Neural crest cell (in vitro differentiated cells): ENCODE measurements at regions not wholly inside any gene's neighbourhood (a gene's known extent, or its start where the extent isn't known, plus 50 kb on each side); places are given as distances from the start of the nearest gene placed in this dataset.

Source experiments
- DNase-seq: peaks from one replicate; pipeline ENCODE4 v3.0.0; 2021; ENCODE audit warnings: low read depth, mixed read lengths, low spot score
- H3K27ac Mint-ChIP-seq: one replicate; pipeline ENCODE4 v1.8.0; 2021; ENCODE audit warnings: mild to moderate bottlenecking, mixed read lengths; ENCODE audit not compliant: unreplicated experiment
- H3K27me3 Mint-ChIP-seq: 2 replicates; pipeline ENCODE4 v1.8.0; 2021; ENCODE audit warnings: low read depth, mild to moderate bottlenecking, mixed read lengths
- H3K36me3 Mint-ChIP-seq: 2 replicates; pipeline ENCODE4 v1.8.0; 2021; ENCODE audit warnings: low read depth, mild to moderate bottlenecking, mixed read lengths
- H3K4me1 Mint-ChIP-seq: 2 replicates; pipeline ENCODE4 v1.8.0; 2021; ENCODE audit warnings: mixed read lengths
- H3K4me3 Mint-ChIP-seq: one replicate; pipeline ENCODE4 v1.8.0; 2021; ENCODE audit warnings: mild to moderate bottlenecking, mixed read lengths
- H3K9me3 Mint-ChIP-seq: 2 replicates; pipeline ENCODE4 v1.8.0; 2021; ENCODE audit warnings: mixed read lengths
- TF ChIP-seq, protein P1 (sequence below): fragments of 200-600 bp; sonication (generic); conservative IDR thresholded peaks from 2 replicates; pipeline ENCODE4 v1.5.0; 2021; ENCODE audit warnings: antibody characterized with exemption, mild to moderate bottlenecking

DNA sequence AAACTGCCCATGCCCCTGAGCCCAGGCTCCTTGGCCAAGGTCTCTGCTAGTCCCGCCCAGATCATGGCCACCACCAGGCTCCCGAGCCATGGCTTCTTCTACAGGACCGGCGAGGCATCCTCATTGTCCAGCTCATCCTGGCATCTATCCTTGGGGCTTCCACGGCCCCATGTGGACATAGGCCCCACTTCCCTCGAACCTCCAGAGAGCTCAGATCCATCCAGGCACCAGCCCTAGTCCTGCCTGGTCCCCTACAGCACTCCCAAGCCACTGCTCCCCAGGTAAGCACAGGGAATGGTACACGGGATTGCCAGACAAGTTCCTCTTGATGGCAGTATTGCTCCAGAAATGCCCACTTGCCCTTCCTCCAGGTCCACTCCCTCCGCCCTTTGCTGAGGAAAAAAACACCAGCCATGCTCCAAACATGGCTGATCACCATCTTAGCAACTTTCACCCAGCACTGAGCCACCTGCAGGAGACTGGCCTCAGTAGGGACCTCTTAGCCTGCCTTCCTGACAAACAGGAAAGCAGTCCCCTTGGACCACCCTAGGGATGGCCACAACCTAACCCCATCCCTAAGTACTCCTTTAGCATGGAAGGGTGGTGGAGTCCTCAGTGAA is 272.1 kb upstream of the AGTR2 start:
- Mint-ChIP-seq H3K27ac (no peak overlapping the region), H3K4me1 (no peaks in the 10 kb centered on the region), H3K9me3 (peaks cover 15% of the 10 kb centered on the region), H3K4me3 (no peak overlapping the region), H3K36me3 (peaks cover 27% of the 10 kb centered on the region), H3K27me3 (no peaks in the 10 kb centered on the region)
- no peak for DNase-seq
- TF ChIP-seq, protein P1, sequence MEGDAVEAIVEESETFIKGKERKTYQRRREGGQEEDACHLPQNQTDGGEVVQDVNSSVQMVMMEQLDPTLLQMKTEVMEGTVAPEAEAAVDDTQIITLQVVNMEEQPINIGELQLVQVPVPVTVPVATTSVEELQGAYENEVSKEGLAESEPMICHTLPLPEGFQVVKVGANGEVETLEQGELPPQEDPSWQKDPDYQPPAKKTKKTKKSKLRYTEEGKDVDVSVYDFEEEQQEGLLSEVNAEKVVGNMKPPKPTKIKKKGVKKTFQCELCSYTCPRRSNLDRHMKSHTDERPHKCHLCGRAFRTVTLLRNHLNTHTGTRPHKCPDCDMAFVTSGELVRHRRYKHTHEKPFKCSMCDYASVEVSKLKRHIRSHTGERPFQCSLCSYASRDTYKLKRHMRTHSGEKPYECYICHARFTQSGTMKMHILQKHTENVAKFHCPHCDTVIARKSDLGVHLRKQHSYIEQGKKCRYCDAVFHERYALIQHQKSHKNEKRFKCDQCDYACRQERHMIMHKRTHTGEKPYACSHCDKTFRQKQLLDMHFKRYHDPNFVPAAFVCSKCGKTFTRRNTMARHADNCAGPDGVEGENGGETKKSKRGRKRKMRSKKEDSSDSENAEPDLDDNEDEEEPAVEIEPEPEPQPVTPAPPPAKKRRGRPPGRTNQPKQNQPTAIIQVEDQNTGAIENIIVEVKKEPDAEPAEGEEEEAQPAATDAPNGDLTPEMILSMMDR = no peak

DNA sequence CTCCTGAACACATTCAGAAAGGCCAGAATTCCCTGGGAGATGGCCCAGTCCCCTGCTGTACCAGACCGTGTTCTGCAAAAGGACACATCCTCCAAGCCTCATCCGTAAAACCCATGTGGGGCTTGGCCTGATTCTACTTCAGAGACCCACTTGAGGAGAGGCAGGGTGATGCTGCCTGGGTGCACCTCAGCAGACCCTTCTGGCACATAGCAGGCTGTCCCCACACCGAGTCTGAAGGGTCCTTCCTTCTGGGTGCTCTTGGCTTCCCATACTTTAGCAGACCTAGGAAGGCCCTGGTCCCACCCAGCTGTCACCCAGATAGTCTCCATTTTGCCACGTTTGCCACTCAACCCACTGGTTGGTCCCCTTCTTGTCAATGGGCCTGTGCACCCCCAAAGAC is 270.1 kb upstream of the AGTR2 start:
- Mint-ChIP-seq H3K36me3 (peaks cover 30% of the 10 kb centered on the region), H3K4me3 (no peak overlapping the region), H3K27me3 (no peaks in the 10 kb centered on the region), H3K4me1 (no peaks in the 10 kb centered on the region), H3K27ac (no peak overlapping the region), H3K9me3 (peaks cover 18% of the 10 kb centered on the region)
- TF ChIP-seq, protein P1 = no peak
- DNase-seq = no peak

DNA sequence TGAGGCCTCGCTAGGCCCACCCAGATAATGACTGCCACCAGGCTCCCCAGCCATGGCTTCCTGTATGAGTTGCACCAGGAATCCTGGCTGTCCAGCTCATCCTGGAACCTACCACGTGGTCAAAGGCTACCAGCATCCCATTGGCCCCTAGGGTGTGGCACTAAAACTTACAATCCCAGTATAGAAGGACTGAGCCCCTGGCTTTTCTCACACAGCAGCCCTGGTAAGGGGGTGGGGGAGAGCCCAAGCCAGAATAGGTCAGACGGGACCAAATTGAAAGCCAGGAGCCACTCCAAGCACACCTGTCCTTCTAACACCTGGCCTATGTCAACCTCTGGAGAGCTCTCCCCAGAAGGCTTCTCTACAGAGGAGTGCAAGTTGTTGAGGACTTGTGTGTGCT is 269.3 kb upstream of the AGTR2 start:
- Mint-ChIP-seq H3K36me3 (peaks cover 28% of the 10 kb centered on the region), H3K4me3 (no peak overlapping the region), H3K4me1 (no peaks in the 10 kb centered on the region), H3K9me3 (peaks cover 19% of the 10 kb centered on the region), H3K27me3 (no peaks in the 10 kb centered on the region), H3K27ac (no peak overlapping the region)
- TF ChIP-seq, protein P1 = no peak
- no peak for DNase-seq

DNA sequence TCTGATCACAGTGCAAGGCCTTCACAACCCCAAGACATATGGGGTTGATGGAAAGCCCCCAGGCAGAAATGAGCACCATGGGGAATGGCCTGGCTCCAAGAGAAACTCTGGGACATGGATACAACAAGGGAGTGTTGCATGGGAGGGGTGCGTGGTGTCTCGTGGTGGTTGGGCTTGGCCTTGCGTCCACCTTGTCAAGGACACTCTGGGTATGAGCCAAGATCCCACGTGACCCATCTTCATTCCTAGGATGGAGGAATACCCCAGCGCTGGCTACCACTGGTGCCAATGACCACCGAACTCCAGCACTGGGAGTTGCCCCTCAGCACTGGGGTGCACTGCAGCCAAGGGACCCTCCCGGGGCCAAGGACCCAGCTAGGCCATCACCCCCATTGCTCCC is 267.5 kb upstream of the AGTR2 start:
- no peak for DNase-seq
- Mint-ChIP-seq H3K36me3 (peaks cover 32% of the 10 kb centered on the region), H3K27ac (no peak overlapping the region), H3K27me3 (no peaks in the 10 kb centered on the region), H3K4me1 (no peaks in the 10 kb centered on the region), H3K9me3 (peaks cover 21% of the 10 kb centered on the region), H3K4me3 (no peak overlapping the region)
- TF ChIP-seq, protein P1 = no peak

DNA sequence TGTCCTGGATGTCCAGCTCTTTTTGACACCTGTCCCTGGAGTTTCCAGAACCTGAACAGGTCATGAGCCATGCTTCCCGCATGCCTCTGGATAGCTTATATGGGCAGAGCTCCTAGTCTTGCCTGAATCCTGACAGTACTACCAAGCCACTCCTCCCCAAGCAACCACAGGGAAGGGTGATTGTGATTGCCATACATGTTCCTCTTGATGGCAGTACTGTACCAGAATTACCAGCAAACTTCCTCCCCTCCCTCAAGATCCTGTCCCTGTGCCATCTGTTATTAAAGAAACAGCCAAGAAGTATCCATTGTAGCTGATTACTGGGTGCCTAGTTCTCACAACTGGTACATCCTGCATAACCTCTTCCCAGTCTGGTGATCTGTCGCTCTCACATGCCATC is 264.3 kb upstream of the AGTR2 start:
- H3K36me3 Mint-ChIP-seq = peaks cover 32% of the 10 kb centered on the region
- DNase-seq = no peak
- H3K27ac Mint-ChIP-seq = no peak overlapping the region
- H3K27me3 Mint-ChIP-seq = no peaks in the 10 kb centered on the region
- peaks cover 26% of the 10 kb centered on the region for H3K9me3 Mint-ChIP-seq
- TF ChIP-seq, protein P1 = no peak
- no peak overlapping the region for H3K4me3 Mint-ChIP-seq
- no peaks in the 10 kb centered on the region for H3K4me1 Mint-ChIP-seq

DNA sequence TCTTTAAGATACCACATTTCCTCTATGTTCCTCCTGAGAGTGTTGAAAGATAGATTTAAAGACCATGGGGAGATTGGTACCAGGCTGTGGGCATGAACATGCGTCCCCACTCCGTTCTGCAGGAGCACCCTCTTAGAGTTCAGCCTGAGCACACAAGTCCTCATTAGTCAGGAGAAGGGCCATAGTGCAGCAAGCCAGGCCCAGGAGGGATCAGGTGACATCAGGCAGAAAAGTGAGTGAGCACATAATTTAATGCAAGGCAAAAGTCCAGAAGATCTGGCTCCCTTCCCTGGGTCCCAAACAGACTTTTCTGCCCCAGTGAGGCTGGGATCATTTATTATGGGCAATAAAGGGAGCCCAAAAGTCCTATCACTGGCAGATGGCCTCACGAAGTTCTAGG is 263.7 kb upstream of the AGTR2 start:
- TF ChIP-seq, protein P1 = no peak
- Mint-ChIP-seq H3K9me3 (peaks cover 24% of the 10 kb centered on the region), H3K4me3 (no peak overlapping the region), H3K36me3 (peaks cover 27% of the 10 kb centered on the region), H3K4me1 (no peaks in the 10 kb centered on the region), H3K27me3 (no peaks in the 10 kb centered on the region), H3K27ac (no peak overlapping the region)
- DNase-seq = no peak
